ENCODE measurements at regions not wholly inside any gene's neighbourhood (a gene's known extent, or its start where the extent isn't known, plus 50 kb on each side); places are given as distances from the start of the nearest gene placed in this dataset.
A peak's percentile ranks its signal among the peaks of the same experiment; 100 is the strongest.

- TF ChIP-seq, protein P1, sequence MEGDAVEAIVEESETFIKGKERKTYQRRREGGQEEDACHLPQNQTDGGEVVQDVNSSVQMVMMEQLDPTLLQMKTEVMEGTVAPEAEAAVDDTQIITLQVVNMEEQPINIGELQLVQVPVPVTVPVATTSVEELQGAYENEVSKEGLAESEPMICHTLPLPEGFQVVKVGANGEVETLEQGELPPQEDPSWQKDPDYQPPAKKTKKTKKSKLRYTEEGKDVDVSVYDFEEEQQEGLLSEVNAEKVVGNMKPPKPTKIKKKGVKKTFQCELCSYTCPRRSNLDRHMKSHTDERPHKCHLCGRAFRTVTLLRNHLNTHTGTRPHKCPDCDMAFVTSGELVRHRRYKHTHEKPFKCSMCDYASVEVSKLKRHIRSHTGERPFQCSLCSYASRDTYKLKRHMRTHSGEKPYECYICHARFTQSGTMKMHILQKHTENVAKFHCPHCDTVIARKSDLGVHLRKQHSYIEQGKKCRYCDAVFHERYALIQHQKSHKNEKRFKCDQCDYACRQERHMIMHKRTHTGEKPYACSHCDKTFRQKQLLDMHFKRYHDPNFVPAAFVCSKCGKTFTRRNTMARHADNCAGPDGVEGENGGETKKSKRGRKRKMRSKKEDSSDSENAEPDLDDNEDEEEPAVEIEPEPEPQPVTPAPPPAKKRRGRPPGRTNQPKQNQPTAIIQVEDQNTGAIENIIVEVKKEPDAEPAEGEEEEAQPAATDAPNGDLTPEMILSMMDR (conservative IDR thresholded peaks at IDR 0.05; ENCODE audit: low read depth, low read length): no peak
- H3K4me3 ChIP-seq (ENCODE audit: low read depth, low read length): no peak overlapping the region
- no peak for DNase-seq (ENCODE audit: low read depth)
These were observed 78.9 kb downstream of the IL21 start for GRCh38 chr4:122541996-122542395.

DNA sequence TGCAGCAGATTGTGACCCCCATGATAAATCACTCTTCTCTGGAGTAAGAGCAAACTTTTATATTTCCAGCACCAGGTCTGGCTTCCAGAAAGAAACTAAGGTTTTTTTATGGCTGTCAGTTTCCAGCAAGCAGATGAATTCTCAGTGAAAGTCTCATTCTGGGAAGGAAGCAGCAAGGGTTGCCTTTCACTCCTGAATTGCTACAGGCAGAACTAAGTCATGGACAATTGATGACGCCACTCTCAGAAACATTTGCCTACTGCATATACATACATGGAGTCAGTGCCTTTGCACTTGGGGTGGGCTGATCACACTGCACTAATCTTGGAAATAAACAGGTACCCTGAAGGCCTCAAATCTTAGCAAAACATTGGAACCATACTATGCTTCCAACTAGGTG is 80.0 kb downstream of the IL21 start:
- TF ChIP-seq, protein P1 (conservative IDR thresholded peaks at IDR 0.05; ENCODE audit: low read depth, low read length): no peak
- no peak overlapping the region for H3K4me3 ChIP-seq (ENCODE audit: low read depth, low read length)
- DNase-seq (ENCODE audit: low read depth): no peak

DNA sequence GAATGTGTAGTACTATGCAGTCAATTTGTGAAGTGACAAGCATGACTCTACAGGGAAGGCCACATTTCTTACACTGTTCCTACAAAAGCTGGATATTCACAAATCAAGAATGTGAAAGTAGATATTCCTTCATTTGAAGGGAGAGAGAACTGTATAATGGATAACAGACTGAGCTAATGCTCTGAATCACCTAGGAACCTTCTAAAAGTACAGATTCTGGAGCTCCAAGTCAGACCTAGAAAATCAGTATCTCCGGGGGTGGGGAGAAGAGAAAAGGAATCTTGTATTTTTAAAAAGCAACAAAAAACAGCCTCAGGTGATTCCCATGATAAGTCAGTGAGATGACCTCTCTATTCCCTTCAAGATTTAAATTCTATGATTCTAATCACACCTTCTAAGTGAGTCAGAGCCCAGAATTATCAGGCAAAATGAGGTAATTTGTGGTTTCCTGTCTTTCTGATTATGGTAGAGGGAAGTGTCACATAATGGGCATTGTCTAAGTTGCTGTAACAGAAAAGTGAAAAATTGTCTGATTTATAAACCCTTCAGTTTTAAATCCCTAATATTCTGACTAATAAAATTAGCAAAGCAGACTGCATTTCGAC is 80.9 kb downstream of the IL21 start:
- TF ChIP-seq, protein P1 (conservative IDR thresholded peaks at IDR 0.05; ENCODE audit: low read depth, low read length): no peak
- no peak for DNase-seq (ENCODE audit: low read depth)
- H3K4me3 ChIP-seq (ENCODE audit: low read depth, low read length): no peak overlapping the region

GRCh38 chr4:122537388-122538135 is 81.0 kb upstream of the IL2 start:
- DNase-seq (ENCODE audit: low read depth): no peak
- no peak overlapping the region for H3K4me3 ChIP-seq (ENCODE audit: low read depth, low read length)
- TF ChIP-seq, protein P1 (conservative IDR thresholded peaks at IDR 0.05; ENCODE audit: low read depth, low read length): no peak

- H3K4me3 ChIP-seq (ENCODE audit: low read depth, low read length): no peak overlapping the region
- TF ChIP-seq, protein P1 (conservative IDR thresholded peaks at IDR 0.05; ENCODE audit: low read depth, low read length): no peak
- DNase-seq (ENCODE audit: low read depth): peak; percentile 38
These were observed 79.5 kb upstream of the IL2 start for GRCh38 chr4:122536001-122536400.

GRCh38 chr4:122534776-122535175 is 78.3 kb upstream of the IL2 start:
- DNase-seq (ENCODE audit: low read depth): no peak
- no peak overlapping the region for H3K4me3 ChIP-seq (ENCODE audit: low read depth, low read length)
- TF ChIP-seq, protein P1 (conservative IDR thresholded peaks at IDR 0.05; ENCODE audit: low read depth, low read length): no peak

DNA sequence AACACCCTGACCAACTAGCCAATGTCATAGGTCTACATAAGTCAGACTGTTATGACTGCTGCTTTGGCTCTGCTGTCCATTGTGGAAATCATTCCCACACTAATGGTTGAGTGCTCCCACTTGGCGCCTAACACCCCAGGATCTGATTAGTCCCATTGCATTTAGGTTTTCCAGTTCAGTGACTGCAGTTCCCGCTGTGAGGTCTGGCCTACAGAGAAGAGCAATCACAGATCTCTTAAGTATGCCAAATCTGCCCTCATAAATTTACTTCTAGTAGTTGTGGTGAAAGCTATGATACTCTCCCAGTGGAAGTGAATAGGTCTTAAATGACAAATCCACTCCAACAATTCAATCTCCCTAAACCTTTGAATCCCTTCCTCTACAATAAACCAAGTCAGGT is 77.3 kb upstream of the IL2 start:
- DNase-seq (ENCODE audit: low read depth): no peak
- TF ChIP-seq, protein P1 (conservative IDR thresholded peaks at IDR 0.05; ENCODE audit: low read depth, low read length): no peak
- H3K4me3 ChIP-seq (ENCODE audit: low read depth, low read length): no peak overlapping the region
